ENCODE measurements at regions not wholly inside any gene's neighbourhood (a gene's known extent, or its start where the extent isn't known, plus 50 kb on each side); places are given as distances from the start of the nearest gene placed in this dataset.

DNA sequence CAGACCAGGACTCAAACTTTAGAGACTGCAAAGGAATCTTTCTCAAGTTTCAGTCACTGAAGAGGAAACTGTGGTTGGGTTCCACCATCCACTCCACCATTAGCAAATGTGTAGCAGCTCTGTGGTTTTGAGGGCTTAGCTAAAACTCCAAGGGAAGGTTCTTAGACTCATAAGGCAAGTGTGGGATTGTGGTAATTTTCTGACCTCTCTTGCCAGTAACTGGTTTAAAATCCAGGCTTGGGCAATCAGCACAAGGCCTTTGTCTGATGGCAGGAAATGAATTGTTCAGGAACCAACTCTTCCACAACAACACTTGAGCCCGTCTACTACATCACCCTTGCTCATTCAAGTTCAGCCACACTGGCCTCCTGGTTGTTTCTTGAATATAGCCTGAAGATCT is 68.6 kb upstream of the FBXL4 start:
- DNase-seq (no peak), ATAC-seq (ENCODE audit: insufficient read depth, low FRiP score) (no peak)
- Histone ChIP-seq H3K4me3 (no peak overlapping the region), H3K27ac (ENCODE audit: low read depth in 1 of 2, low read length in 1 of 2) (no peak overlapping the region), H3K9ac (ENCODE audit: insufficient read depth in 1 of 2, low read length in 2 of 2) (no peak overlapping the region), H3K27me3 (ENCODE audit: control insufficient read depth in 3 of 3, insufficient read depth in 3 of 3, low read length in 2 of 3) (no peaks in the 10 kb centered on the region), H3K36me3 (ENCODE audit: control insufficient read depth in 4 of 4, insufficient read depth in 4 of 4, low read length in 4 of 4) (no peaks in the 10 kb centered on the region), H3K4me1 (ENCODE audit: control insufficient read depth in 5 of 5, insufficient read depth in 5 of 5, low read length in 5 of 5) (no peaks in the 10 kb centered on the region), H3K9me3 (ENCODE audit: control insufficient read depth in 4 of 4, insufficient read depth in 3 of 4, low read length in 3 of 4) (peaks cover 0 to 2% (median 0%) of the 10 kb centered on the region in 4 donors)
- TF ChIP-seq, protein P1, sequence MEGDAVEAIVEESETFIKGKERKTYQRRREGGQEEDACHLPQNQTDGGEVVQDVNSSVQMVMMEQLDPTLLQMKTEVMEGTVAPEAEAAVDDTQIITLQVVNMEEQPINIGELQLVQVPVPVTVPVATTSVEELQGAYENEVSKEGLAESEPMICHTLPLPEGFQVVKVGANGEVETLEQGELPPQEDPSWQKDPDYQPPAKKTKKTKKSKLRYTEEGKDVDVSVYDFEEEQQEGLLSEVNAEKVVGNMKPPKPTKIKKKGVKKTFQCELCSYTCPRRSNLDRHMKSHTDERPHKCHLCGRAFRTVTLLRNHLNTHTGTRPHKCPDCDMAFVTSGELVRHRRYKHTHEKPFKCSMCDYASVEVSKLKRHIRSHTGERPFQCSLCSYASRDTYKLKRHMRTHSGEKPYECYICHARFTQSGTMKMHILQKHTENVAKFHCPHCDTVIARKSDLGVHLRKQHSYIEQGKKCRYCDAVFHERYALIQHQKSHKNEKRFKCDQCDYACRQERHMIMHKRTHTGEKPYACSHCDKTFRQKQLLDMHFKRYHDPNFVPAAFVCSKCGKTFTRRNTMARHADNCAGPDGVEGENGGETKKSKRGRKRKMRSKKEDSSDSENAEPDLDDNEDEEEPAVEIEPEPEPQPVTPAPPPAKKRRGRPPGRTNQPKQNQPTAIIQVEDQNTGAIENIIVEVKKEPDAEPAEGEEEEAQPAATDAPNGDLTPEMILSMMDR (IDR thresholded peaks at IDR 0.05; ENCODE audit: control extremely low read depth, extremely low read depth): no peak
- WGBS, 2 donors: 33 to 44% methylated on average over 1 of the region's 1 CpG

DNA sequence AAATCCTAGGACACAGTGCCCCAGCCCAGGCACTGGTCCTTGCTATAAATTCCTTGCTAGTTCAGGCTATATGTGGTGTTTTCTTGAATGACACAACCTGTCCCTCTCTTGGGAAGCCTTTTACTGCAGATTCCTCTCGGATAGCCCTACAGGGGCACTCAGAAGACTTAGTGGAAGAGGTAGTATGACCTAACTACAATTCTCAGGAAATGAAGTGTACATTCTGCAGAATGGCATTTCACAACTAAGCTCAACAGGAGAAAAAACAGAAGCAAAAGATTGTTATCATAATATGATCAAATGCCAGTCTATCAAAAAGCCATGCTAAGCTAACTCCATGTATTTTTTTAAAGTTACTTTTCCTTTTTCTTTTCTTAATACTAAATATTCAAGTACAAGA is 66.3 kb upstream of the FBXL4 start:
- TF ChIP-seq, protein P1 (IDR thresholded peaks at IDR 0.05; ENCODE audit: control extremely low read depth, extremely low read depth): no peak
- no peaks in the 10 kb centered on the region for H3K4me1 ChIP-seq (ENCODE audit: control insufficient read depth in 5 of 5, insufficient read depth in 5 of 5, low read length in 5 of 5)
- H3K36me3 ChIP-seq (ENCODE audit: control insufficient read depth in 4 of 4, insufficient read depth in 4 of 4, low read length in 4 of 4): no peaks in the 10 kb centered on the region
- ATAC-seq (ENCODE audit: insufficient read depth, low FRiP score) (no peak), DNase-seq (no peak)
- H3K27ac ChIP-seq (ENCODE audit: low read depth in 1 of 2, low read length in 1 of 2): no peak overlapping the region
- H3K27me3 ChIP-seq (ENCODE audit: control insufficient read depth in 3 of 3, insufficient read depth in 3 of 3, low read length in 2 of 3): no peaks in the 10 kb centered on the region
- H3K9ac ChIP-seq (ENCODE audit: insufficient read depth in 1 of 2, low read length in 2 of 2): no peak overlapping the region
- 41 to 54% methylated on average over 1 of the region's 1 CpG for WGBS, 2 donors
- no peak overlapping the region for H3K4me3 ChIP-seq
- H3K9me3 ChIP-seq (ENCODE audit: control insufficient read depth in 4 of 4, insufficient read depth in 3 of 4, low read length in 3 of 4): no peaks in the 10 kb centered on the region

DNA sequence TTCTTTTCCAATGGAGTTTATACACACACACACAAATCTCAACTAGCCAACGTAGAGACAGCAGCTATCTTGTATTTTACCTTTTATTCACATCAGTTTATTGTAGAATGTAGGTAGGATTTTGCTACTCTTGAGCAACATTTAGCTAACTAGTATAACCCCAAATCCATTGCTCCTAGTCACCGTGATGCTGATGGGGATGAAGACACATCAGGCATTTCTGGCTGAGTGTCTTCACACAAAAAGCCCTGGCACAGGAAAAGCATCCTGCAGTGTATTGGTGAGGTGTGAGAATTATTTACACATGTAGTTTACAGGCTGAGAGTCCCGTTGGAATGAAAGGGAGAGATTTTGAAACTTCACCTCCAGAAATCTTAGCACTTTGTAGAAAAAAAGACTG is 65.9 kb upstream of the FBXL4 start:
- Histone ChIP-seq H3K4me1 (ENCODE audit: control insufficient read depth in 5 of 5, insufficient read depth in 5 of 5, low read length in 5 of 5) (no peaks in the 10 kb centered on the region), H3K36me3 (ENCODE audit: control insufficient read depth in 4 of 4, insufficient read depth in 4 of 4, low read length in 4 of 4) (no peaks in the 10 kb centered on the region), H3K27me3 (ENCODE audit: control insufficient read depth in 3 of 3, insufficient read depth in 3 of 3, low read length in 2 of 3) (no peaks in the 10 kb centered on the region), H3K27ac (ENCODE audit: low read depth in 1 of 2, low read length in 1 of 2) (no peak overlapping the region), H3K4me3 (no peak overlapping the region), H3K9ac (ENCODE audit: insufficient read depth in 1 of 2, low read length in 2 of 2) (no peak overlapping the region), H3K9me3 (ENCODE audit: control insufficient read depth in 4 of 4, insufficient read depth in 3 of 4, low read length in 3 of 4) (no peaks in the 10 kb centered on the region)
- TF ChIP-seq, protein P1 (IDR thresholded peaks at IDR 0.05; ENCODE audit: control extremely low read depth, extremely low read depth): no peak
- WGBS, 2 donors: 61 to 66% methylated on average over 3 of the region's 3 CpGs
- ATAC-seq (ENCODE audit: insufficient read depth, low FRiP score): no peak
- DNase-seq: no peak

DNA sequence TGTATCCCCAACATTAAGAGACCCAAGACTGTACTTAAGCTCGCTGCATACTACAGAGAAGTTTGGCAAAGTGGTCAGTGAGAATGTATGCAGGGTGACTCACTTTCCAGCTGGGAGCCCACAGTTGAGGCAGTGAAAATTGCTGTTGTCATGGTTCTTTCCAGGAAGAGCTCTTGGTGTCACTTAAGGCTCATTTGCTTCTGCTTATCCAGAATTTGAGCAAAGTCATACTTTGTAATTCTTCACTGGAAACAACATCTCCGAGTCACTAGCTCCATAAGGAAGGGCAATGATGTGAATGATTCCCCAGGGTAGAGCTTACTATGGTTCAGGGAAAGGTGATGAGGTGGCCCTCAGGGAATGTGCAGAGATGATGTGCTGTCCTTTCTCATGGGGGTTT is 65.4 kb upstream of the FBXL4 start:
- DNase-seq (peak in 1 of 3 donors; percentile 6), ATAC-seq (ENCODE audit: insufficient read depth, low FRiP score) (peak; percentile 71)
- Histone ChIP-seq H3K9me3 (ENCODE audit: control insufficient read depth in 4 of 4, insufficient read depth in 3 of 4, low read length in 3 of 4) (no peaks in the 10 kb centered on the region), H3K4me3 (no peak overlapping the region), H3K9ac (ENCODE audit: insufficient read depth in 1 of 2, low read length in 2 of 2) (no peak overlapping the region), H3K36me3 (ENCODE audit: control insufficient read depth in 4 of 4, insufficient read depth in 4 of 4, low read length in 4 of 4) (no peaks in the 10 kb centered on the region), H3K27ac (ENCODE audit: low read depth in 1 of 2, low read length in 1 of 2) (no peak overlapping the region), H3K4me1 (ENCODE audit: control insufficient read depth in 5 of 5, insufficient read depth in 5 of 5, low read length in 5 of 5) (no peaks in the 10 kb centered on the region), H3K27me3 (ENCODE audit: control insufficient read depth in 3 of 3, insufficient read depth in 3 of 3, low read length in 2 of 3) (no peaks in the 10 kb centered on the region)
- WGBS, 2 donors: 53 to 56% methylated on average over 2 of the region's 2 CpGs
- TF ChIP-seq, protein P1 (IDR thresholded peaks at IDR 0.05; ENCODE audit: control extremely low read depth, extremely low read depth): no peak
